Adrenal gland (tissue), 9 donors: ENCODE measurements at regions not wholly inside any gene's neighbourhood (a gene's known extent, or its start where the extent isn't known, plus 50 kb on each side); places are given as distances from the start of the nearest gene placed in this dataset.

ENCODE experiments used
- DNase-seq, 7 donors: peaks; one replicate each; pipeline ENCODE4 v3.0.0-alpha.2; 2019 to 2020
- H3K27ac ChIP-seq, 5 donors: fragments of 200-600 bp; sonication (generic) in 4 of 5; 1 replicate in 3 of 5; 2 replicates in 2 of 5; pipeline versions ENCODE4 v1.5.1 to v1.8.0; 2016 to 2020; ENCODE audit warnings: mild to moderate bottlenecking in 1 of 5
- H3K27me3 ChIP-seq: fragments of 200-600 bp; 2 replicates; pipeline ENCODE4 v1.8.0; 2021
- H3K36me3 ChIP-seq, 2 donors: fragments of 200-600 bp; replicated peaks in 1 of 2; 1 replicate in 1 of 2; 2 replicates in 1 of 2; pipeline versions ENCODE4 v1.5.1 to v1.8.0; 2018 to 2022
- H3K4me1 ChIP-seq, 2 donors: fragments of 200-600 bp; replicated peaks in 1 of 2; 1 replicate in 1 of 2; 2 replicates in 1 of 2; pipeline versions ENCODE4 v1.5.1 to v1.8.0; 2018 to 2021
- H3K4me3 ChIP-seq, 4 donors: fragments of 200-600 bp; sonication (generic) in 3 of 4; one replicate each; pipeline ENCODE4 v1.5.1; 2016 to 2018
- H3K9me3 ChIP-seq, 3 donors: fragments of 200-600 bp; sonication (generic) in 1 of 3; replicated peaks in 1 of 3; 1 replicate in 2 of 3; 2 replicates in 1 of 3; pipeline versions ENCODE4 v1.5.1 to v1.8.0; 2016 to 2021
- CTCF ChIP-seq, 6 experiments: fragments of 450-650 bp in 4 of 6; fragments of 200-600 bp in 2 of 6; sonication (generic) in 1 of 6; IDR thresholded peaks; 1 replicate in 5 of 6; 2 replicates in 1 of 6; pipeline versions ENCODE4 v1.5.1 to v1.8.0; 2016 to 2021; ENCODE audit warnings: antibody characterized with exemption in 6 of 6, mild to moderate bottlenecking in 2 of 6, moderate library complexity in 1 of 6
- POLR2A ChIP-seq, 2 donors: fragments of 450-650 bp; IDR thresholded peaks; one replicate each; pipeline ENCODE4 v1.6.1; 2017; ENCODE audit warnings: antibody characterized with exemption in 2 of 2, mild to moderate bottlenecking in 2 of 2, moderate library complexity in 1 of 2
- WGBS, 4 donors: extraction: QIAGEN DNeasy Blood & Tissue Kit in 2 of 4; methylation state at CpG; one replicate each; pipeline versions ENCODE4 v1.1.5 to v1.1.7; 2013 to 2017; 5-methylcytosine and 5-hydroxymethylcytosine counted together
- intact Hi-C, 2 donors: fragments of 100-400 bp; cut with DNase I; formaldehyde crosslinking; loops; one replicate each; pipeline versions ENCODE4 v1.14.1 to v1.15.0; 2022 to 2023
- donor health status: healthy with polysubstance abuse.
- donor health status: Bipolar disorder and iron deficiency.
- donor health status: DM: yes; HTN: yes; CAD: no.
- donor health status: DM: no; HTN: no; CAD: no.
- donor health status: DM: no; HTN: no; CAD: no.

- intact Hi-C loops, result no loop called here
- Histone ChIP-seq H3K27me3 (no peaks in the 10 kb centered on the region), H3K4me1 (no peaks in the 10 kb centered on the region), H3K36me3 (no peaks in the 10 kb centered on the region), H3K4me3 (no peak overlapping the region), H3K27ac (no peak overlapping the region), H3K9me3 (no peaks in the 10 kb centered on the region)
- 81 to 96% (median 90%) methylated on average over 2 of the region's 2 CpGs for WGBS, 4 donors
- TF ChIP-seq CTCF (IDR thresholded peaks at IDR 0.05) (no peak), POLR2A (IDR thresholded peaks at IDR 0.05) (no peak)
- DNase-seq, result no peak
Observed at GRCh38 chr10:108443636-108444035, 1279.1 kb upstream of the SORCS1 start.

DNA sequence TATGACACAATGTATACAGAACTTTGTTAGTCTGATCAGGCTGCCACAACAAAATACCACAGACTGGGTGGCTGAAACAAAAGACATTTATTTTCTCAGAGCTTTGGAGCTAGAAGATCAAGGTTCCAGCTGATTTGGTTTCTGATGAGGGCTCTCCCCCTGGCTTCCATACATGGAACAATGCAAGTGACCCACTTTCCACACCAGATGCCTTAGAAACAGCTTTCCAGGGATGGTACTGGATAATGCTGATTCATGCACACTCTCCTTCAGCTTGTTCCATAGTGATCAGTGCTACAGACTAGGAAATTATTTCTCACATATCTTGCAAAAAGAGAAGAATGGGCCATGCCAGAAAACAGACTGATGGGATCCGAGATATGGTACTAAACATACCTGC is 1274.9 kb upstream of the SORCS1 start:
- no peak overlapping the region for H3K27ac ChIP-seq
- no peaks in the 10 kb centered on the region for H3K4me1 ChIP-seq
- 48 to 60% (median 56%) methylated on average over 1 of the region's 1 CpG for WGBS, 4 donors
- H3K4me3 ChIP-seq, result no peak overlapping the region
- intact Hi-C loops, result no loop called here
- H3K36me3 ChIP-seq, result no peaks in the 10 kb centered on the region
- no peak for DNase-seq
- no peaks in the 10 kb centered on the region for H3K9me3 ChIP-seq
- H3K27me3 ChIP-seq, result no peaks in the 10 kb centered on the region
- no peak for TF ChIP-seq POLR2A (IDR thresholded peaks at IDR 0.05)
- TF ChIP-seq CTCF (IDR thresholded peaks at IDR 0.05), result no peak

DNA sequence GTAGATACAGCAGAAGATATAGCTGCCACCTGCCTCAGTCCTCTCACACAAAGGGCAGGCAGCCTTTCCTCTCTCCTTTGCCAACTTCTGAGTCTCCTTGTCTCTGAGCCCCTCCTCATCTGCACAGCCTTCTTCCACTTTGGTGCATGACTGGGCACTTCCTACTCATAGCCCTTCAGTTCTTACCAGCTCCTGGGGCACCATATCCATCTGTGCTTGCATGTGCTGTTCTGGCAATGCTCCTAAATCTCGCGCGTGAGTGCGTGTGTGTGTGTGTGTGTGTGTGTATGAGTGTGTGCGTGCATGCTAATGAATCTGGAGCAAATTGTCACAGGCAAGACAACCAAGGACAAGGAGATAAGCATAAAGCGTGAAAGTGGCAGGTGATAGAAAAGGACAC is 1271.6 kb upstream of the SORCS1 start:
- H3K4me1 ChIP-seq, result no peaks in the 10 kb centered on the region
- no peak overlapping the region for H3K27ac ChIP-seq
- H3K36me3 ChIP-seq, result no peaks in the 10 kb centered on the region
- no peaks in the 10 kb centered on the region for H3K9me3 ChIP-seq
- no peak for DNase-seq
- 55 to 63% (median 58%) methylated on average over 6 of the region's 6 CpGs for WGBS, 4 donors
- no peaks in the 10 kb centered on the region for H3K27me3 ChIP-seq
- H3K4me3 ChIP-seq, result no peak overlapping the region
- no peak for TF ChIP-seq POLR2A (IDR thresholded peaks at IDR 0.05)
- no peak for TF ChIP-seq CTCF (IDR thresholded peaks at IDR 0.05)
- intact Hi-C loops, result no loop called here

DNA sequence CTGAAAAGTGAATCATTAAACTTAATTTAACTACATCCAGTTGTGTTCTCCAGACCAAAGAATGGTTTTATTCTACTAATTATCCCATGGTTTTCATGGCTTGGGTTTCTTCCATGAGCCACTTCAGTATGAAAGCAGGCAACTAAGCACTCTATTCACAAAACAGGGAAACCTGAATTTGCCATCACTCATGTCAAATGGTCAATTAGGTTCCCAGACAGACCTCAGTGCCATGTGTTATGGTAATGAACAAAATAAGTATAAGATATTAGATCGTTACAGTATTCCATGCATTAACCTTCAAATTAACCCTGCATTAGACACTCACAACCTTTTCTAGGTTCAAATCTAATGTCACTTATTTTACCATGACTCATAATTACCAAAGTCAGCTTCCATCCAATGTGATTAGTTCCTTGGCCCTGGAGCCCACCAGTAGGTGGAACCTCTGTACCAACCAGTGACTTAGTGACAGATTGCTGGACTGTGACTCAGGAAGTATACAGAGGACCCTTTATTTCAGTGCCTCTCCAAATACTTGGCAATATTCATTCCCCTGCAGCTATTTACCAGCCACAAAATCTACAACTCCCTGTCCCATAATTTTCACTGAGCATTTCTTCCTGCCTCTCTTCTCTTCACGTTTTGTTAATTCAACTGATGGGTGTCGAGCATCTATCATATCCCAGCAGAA is 1270.2 kb upstream of the SORCS1 start:
- Histone ChIP-seq H3K36me3 (no peaks in the 10 kb centered on the region), H3K27ac (no peak overlapping the region), H3K27me3 (no peaks in the 10 kb centered on the region), H3K4me1 (no peaks in the 10 kb centered on the region), H3K9me3 (no peaks in the 10 kb centered on the region), H3K4me3 (no peak overlapping the region)
- WGBS, 4 donors, result 45 to 66% (median 61%) methylated on average over 3 of the region's 3 CpGs
- intact Hi-C loops, result no loop called here
- TF ChIP-seq POLR2A (IDR thresholded peaks at IDR 0.05) (no peak), CTCF (IDR thresholded peaks at IDR 0.05) (no peak)
- no peak for DNase-seq
